ENCODE measurements at regions not wholly inside any gene's neighbourhood (a gene's known extent, or its start where the extent isn't known, plus 50 kb on each side); places are given as distances from the start of the nearest gene placed in this dataset.

GRCh38 chr21:34022627-34023335 lies 50.6 kb upstream of the MRPS6 start:
- H3K4me3 ChIP-seq: no peak overlapping the region
- TF ChIP-seq, protein P1, sequence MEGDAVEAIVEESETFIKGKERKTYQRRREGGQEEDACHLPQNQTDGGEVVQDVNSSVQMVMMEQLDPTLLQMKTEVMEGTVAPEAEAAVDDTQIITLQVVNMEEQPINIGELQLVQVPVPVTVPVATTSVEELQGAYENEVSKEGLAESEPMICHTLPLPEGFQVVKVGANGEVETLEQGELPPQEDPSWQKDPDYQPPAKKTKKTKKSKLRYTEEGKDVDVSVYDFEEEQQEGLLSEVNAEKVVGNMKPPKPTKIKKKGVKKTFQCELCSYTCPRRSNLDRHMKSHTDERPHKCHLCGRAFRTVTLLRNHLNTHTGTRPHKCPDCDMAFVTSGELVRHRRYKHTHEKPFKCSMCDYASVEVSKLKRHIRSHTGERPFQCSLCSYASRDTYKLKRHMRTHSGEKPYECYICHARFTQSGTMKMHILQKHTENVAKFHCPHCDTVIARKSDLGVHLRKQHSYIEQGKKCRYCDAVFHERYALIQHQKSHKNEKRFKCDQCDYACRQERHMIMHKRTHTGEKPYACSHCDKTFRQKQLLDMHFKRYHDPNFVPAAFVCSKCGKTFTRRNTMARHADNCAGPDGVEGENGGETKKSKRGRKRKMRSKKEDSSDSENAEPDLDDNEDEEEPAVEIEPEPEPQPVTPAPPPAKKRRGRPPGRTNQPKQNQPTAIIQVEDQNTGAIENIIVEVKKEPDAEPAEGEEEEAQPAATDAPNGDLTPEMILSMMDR (IDR thresholded peaks at IDR 0.05): no peak
- TF ChIP-seq POLR2A (IDR thresholded peaks at IDR 0.05): no peak
- H3K9me3 ChIP-seq: no peaks in the 10 kb centered on the region
- no peak overlapping the region for H3K27ac ChIP-seq
- DNase-seq: no peak
- H3K27me3 ChIP-seq: no peaks in the 10 kb centered on the region
- peaks cover 0 to 17% (median 0%) of the 10 kb centered on the region in 3 donors for H3K4me1 ChIP-seq
- intact Hi-C loops (cut with DNase I): no loop called here
- WGBS, 2 donors: 50 to 62% methylated on average over 3 of the region's 3 CpGs
- no peaks in the 10 kb centered on the region for H3K36me3 ChIP-seq

- intact Hi-C loops (cut with DNase I): no loop called here
- H3K27ac ChIP-seq: no peak overlapping the region
- no peaks in the 10 kb centered on the region for H3K27me3 ChIP-seq
- H3K9me3 ChIP-seq: no peaks in the 10 kb centered on the region
- H3K4me1 ChIP-seq: peaks cover 0 to 17% (median 0%) of the 10 kb centered on the region in 3 donors
- WGBS, 2 donors: 86 to 100% methylated on average over 2 of the region's 2 CpGs
- no peak overlapping the region for H3K4me3 ChIP-seq
- DNase-seq: no peak
- TF ChIP-seq POLR2A (IDR thresholded peaks at IDR 0.05): no peak
- TF ChIP-seq, protein P1 (IDR thresholded peaks at IDR 0.05): no peak
- no peaks in the 10 kb centered on the region for H3K36me3 ChIP-seq
These were observed 51.7 kb upstream of the MRPS6 start for GRCh38 chr21:34021726-34022125.

GRCh38 chr21:34020983-34021553 lies 52.3 kb upstream of the MRPS6 start:
- TF ChIP-seq, protein P1 (IDR thresholded peaks at IDR 0.05): no peak
- TF ChIP-seq POLR2A (IDR thresholded peaks at IDR 0.05): no peak
- peaks cover 0 to 17% (median 0%) of the 10 kb centered on the region in 3 donors for H3K4me1 ChIP-seq
- 91 to 93% methylated on average over 4 of the region's 4 CpGs for WGBS, 2 donors
- H3K36me3 ChIP-seq: no peaks in the 10 kb centered on the region
- H3K27me3 ChIP-seq: no peaks in the 10 kb centered on the region
- DNase-seq: no peak
- H3K27ac ChIP-seq: peak overlapping the region in 1 of 4 donors; percentile 23
- no peaks in the 10 kb centered on the region for H3K9me3 ChIP-seq
- intact Hi-C loops (cut with DNase I): no loop called here
- no peak overlapping the region for H3K4me3 ChIP-seq

DNA sequence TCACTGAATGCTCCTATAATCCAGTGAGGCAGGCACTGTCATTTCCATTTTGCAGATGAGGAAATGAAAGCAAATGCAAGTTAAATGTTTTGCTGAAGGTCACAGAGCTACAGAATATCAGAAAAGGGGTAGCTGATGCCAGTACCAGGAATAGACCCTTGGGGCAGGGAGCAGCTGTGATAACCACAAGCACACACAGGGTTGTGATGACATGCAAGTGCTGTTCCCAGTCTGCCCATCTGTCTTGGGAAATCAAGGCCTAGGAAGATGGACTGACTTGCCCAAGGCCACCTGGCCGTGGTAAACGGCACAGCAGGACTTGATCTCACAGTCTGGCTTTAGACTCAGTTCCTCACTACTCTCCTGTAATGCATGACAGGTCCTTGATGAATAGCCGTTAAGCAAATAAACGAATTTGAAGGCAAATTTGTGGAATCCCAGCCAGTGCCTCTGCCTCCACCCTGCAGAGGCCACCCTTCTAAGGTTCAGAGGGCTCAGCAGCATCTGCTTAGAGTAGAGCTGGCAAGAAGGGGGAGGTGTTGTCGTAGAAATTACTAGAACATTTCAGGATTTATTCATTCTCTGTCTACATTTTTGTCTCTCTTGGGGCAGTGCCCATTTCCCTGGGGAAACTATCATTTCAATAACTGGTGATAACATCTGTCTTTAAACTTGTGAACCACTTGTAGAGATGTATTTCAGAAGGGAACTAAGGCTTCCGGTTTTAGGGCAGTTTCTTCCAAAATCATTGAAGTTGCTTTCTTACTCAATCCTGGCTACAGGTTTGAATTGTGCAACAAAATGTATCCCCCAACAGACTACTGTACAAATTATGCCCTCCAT lies 53.2 kb upstream of the MRPS6 start:
- Histone ChIP-seq H3K27me3 (no peaks in the 10 kb centered on the region), H3K27ac (peak overlapping the region in 2 of 4 donors; percentile 21 to 64), H3K9me3 (no peaks in the 10 kb centered on the region), H3K36me3 (no peaks in the 10 kb centered on the region), H3K4me3 (no peak overlapping the region), H3K4me1 (peaks cover 0 to 17% (median 0%) of the 10 kb centered on the region in 3 donors)
- TF ChIP-seq, protein P1 (IDR thresholded peaks at IDR 0.05): no peak
- TF ChIP-seq POLR2A (IDR thresholded peaks at IDR 0.05): no peak
- intact Hi-C loops (cut with DNase I): no loop called here
- 36 to 39% methylated on average over 4 to 6 of the region's 6 CpGs for whole genome bisulfite sequencing, 2 donors
- DNase-seq: no peak

DNA sequence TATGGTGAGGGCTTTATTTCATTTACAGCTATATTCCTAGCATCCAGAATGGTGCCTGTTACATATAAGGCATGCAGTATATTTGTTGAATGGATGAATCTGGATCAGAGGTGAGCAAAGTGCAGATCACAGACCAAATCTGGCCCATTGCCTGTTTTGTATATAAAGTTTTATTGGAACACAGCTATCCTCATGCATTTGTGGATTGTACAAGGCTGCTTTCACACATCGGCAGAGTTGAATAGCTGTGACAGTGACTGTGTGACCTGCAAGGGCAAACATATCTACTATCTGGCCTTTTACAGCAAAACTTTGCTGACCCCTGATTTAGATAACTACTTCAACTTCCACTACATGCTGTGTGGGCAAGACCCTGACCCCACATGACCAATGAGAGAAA lies 54.0 kb upstream of the MRPS6 start:
- 33 to 71% methylated on average over 1 of the region's 1 CpG for WGBS, 2 donors
- no peak for DNase-seq
- intact Hi-C loops (cut with DNase I): no loop called here
- peak overlapping the region in 1 of 4 donors; percentile 16 for H3K27ac ChIP-seq
- H3K9me3 ChIP-seq: no peaks in the 10 kb centered on the region
- no peaks in the 10 kb centered on the region for H3K36me3 ChIP-seq
- H3K4me1 ChIP-seq: peaks cover 0 to 17% (median 0%) of the 10 kb centered on the region in 3 donors
- H3K27me3 ChIP-seq: no peaks in the 10 kb centered on the region
- TF ChIP-seq POLR2A (IDR thresholded peaks at IDR 0.05): no peak
- TF ChIP-seq, protein P1 (IDR thresholded peaks at IDR 0.05): no peak
- no peak overlapping the region for H3K4me3 ChIP-seq

Measured in esophagus squamous epithelium (tissue), 5 donors.